ENCODE measurements at regions not wholly inside any gene's neighbourhood (a gene's known extent, or its start where the extent isn't known, plus 50 kb on each side); places are given as distances from the start of the nearest gene placed in this dataset.

- no peak for TF ChIP-seq EZH2 (IDR thresholded peaks at IDR 0.05; ENCODE audit: borderline replicate concordance, low read length)
- TF ChIP-seq, protein P1, sequence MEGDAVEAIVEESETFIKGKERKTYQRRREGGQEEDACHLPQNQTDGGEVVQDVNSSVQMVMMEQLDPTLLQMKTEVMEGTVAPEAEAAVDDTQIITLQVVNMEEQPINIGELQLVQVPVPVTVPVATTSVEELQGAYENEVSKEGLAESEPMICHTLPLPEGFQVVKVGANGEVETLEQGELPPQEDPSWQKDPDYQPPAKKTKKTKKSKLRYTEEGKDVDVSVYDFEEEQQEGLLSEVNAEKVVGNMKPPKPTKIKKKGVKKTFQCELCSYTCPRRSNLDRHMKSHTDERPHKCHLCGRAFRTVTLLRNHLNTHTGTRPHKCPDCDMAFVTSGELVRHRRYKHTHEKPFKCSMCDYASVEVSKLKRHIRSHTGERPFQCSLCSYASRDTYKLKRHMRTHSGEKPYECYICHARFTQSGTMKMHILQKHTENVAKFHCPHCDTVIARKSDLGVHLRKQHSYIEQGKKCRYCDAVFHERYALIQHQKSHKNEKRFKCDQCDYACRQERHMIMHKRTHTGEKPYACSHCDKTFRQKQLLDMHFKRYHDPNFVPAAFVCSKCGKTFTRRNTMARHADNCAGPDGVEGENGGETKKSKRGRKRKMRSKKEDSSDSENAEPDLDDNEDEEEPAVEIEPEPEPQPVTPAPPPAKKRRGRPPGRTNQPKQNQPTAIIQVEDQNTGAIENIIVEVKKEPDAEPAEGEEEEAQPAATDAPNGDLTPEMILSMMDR (IDR thresholded peaks at IDR 0.05; ENCODE audit: low read length), result no peak
These were observed 581.7 kb upstream of the POT1 start for GRCh38 chr7:125511310-125511709.

Data from OCI-LY1 (cell line).